IMR-90 (cell line): ENCODE measurements at regions not wholly inside any gene's neighbourhood (a gene's known extent, or its start where the extent isn't known, plus 50 kb on each side); places are given as distances from the start of the nearest gene placed in this dataset.

Source experiments
- ATAC-seq: fragments of 200-7000 bp; cut with Tn5 transposase; 2 replicates; pipeline ENCODE4 v1.9.1; 2020; ENCODE audit warnings: low read depth, mild to moderate bottlenecking, moderate library complexity
- BruUV-seq: library from RNA; stranded (reverse); fragments of 400-500 nt; replicated peaks from 2 replicates; lab custom pipeline; 2021; lab: Mats Ljungman, UMichigan
- CTCF ChIA-PET: fragments of 300-600 bp; formaldehyde crosslinking; extraction: SDS; loops from one replicate; lab custom pipeline; 2021; ENCODE audit warnings: antibody characterized with exemption; lab: Yijun Ruan, JAX
- POLR2A ChIA-PET: fragments of 300-600 bp; sonication (Branson Sonifier 250); formaldehyde crosslinking; loops from one replicate; lab custom pipeline; 2022; ENCODE audit warnings: antibody characterized with exemption; ENCODE audit not compliant: unreplicated experiment; lab: Charles Lee
- DNase-seq: peaks from one replicate; pipeline ENCODE4 v3.0.0; 2013
- H2AFZ ChIP-seq: replicated peaks from 2 replicates; pipeline ENCODE3; 2013; ENCODE audit warnings: low read length, mild to moderate bottlenecking; ENCODE audit not compliant: poor library complexity
- H2AK5ac ChIP-seq: 2 replicates; pipeline ENCODE4 v1.6.1; 2013; ENCODE audit warnings: low read depth, low read length, inconsistent platforms
- H2AK9ac ChIP-seq: replicated peaks from 2 replicates; pipeline ENCODE3; 2013; ENCODE audit warnings: mild to moderate bottlenecking, low read depth, low read length, moderate library complexity; ENCODE audit not compliant: poor library complexity
- H2BK120ac ChIP-seq: 2 replicates; pipeline ENCODE4 v1.6.1; 2013; ENCODE audit warnings: low read depth, low read length, inconsistent platforms
- H2BK15ac ChIP-seq: 3 replicates; pipeline ENCODE4 v1.6.1; 2013; ENCODE audit warnings: low read depth, low read length, inconsistent platforms
- H2BK20ac ChIP-seq: 2 replicates; pipeline ENCODE4 v1.6.1; 2013; ENCODE audit warnings: low read depth, mild to moderate bottlenecking, inconsistent platforms, low read length, moderate library complexity
- H2BK5ac ChIP-seq: 2 replicates; pipeline ENCODE4 v1.6.1; 2013; ENCODE audit warnings: mild to moderate bottlenecking, low read depth, low read length, inconsistent platforms; ENCODE audit not compliant: poor library complexity, severe bottlenecking
- H3K14ac ChIP-seq: replicated peaks from 2 replicates; pipeline ENCODE4 v1.6.1; 2013; ENCODE audit warnings: low read depth, low read length, inconsistent platforms
- H3K18ac ChIP-seq: 2 replicates; pipeline ENCODE4 v1.6.1; 2013; ENCODE audit warnings: low read depth, low read length, control low read depth
- H3K23ac ChIP-seq: 2 replicates; pipeline ENCODE4 v1.6.1; 2013; ENCODE audit warnings: low read depth, low read length, inconsistent platforms
- H3K27ac ChIP-seq: 2 replicates; pipeline ENCODE4 v1.5.1; 2013; ENCODE audit warnings: mild to moderate bottlenecking, control low read depth, low read length; ENCODE audit not compliant: insufficient read depth
- H3K27me3 ChIP-seq: 2 replicates; pipeline ENCODE4 v1.6.1; 2013; ENCODE audit warnings: low read length; ENCODE audit not compliant: control insufficient read depth, insufficient read depth
- H3K36me3 ChIP-seq: 2 replicates; pipeline ENCODE4 v1.6.1; 2013; ENCODE audit warnings: low read length, mixed read lengths; ENCODE audit not compliant: control insufficient read depth, insufficient read depth
- H3K4ac ChIP-seq: 2 replicates; pipeline ENCODE4 v1.6.1; 2013; ENCODE audit warnings: low read depth, low read length, inconsistent platforms
- H3K4me1 ChIP-seq: 2 replicates; pipeline ENCODE4 v1.6.1; 2013; ENCODE audit warnings: low read length, mixed read lengths; ENCODE audit not compliant: control insufficient read depth, insufficient read depth
- H3K4me2 ChIP-seq: 2 replicates; pipeline ENCODE4 v1.6.1; 2013; ENCODE audit warnings: low read depth, mild to moderate bottlenecking, control low read depth, low read length, moderate library complexity
- H3K4me3 ChIP-seq: 2 replicates; pipeline ENCODE4 v1.5.1; 2013; ENCODE audit warnings: low read depth, mild to moderate bottlenecking, control low read depth, low read length, moderate library complexity; ENCODE audit not compliant: insufficient read depth
- H3K56ac ChIP-seq: 2 replicates; pipeline ENCODE4 v1.6.1; 2013; ENCODE audit warnings: low read length, inconsistent platforms; ENCODE audit not compliant: insufficient read depth; ENCODE audit errors: extremely low read depth
- H3K79me1 ChIP-seq, 2 experiments: 2 replicates each; pipeline ENCODE4 v1.6.1; 2013; ENCODE audit warnings: low read length in 2 of 2, inconsistent platforms in 1 of 2, low read depth in 1 of 2
- H3K9ac ChIP-seq: 2 replicates; pipeline ENCODE4 v1.6.1; 2013; ENCODE audit warnings: low read depth, low read length, control low read depth
- H3K9me1 ChIP-seq: 2 replicates; pipeline ENCODE4 v1.6.1; 2013; ENCODE audit warnings: low read length, inconsistent platforms; ENCODE audit not compliant: insufficient read depth
- H3K9me3 ChIP-seq: 2 replicates; pipeline ENCODE4 v1.6.1; 2013; ENCODE audit warnings: low read length; ENCODE audit not compliant: control insufficient read depth, insufficient read depth
- H4K20me1 ChIP-seq: 2 replicates; pipeline ENCODE4 v1.6.1; 2013; ENCODE audit warnings: low read length, inconsistent platforms; ENCODE audit not compliant: insufficient read depth
- H4K5ac ChIP-seq: 2 replicates; pipeline ENCODE4 v1.6.1; 2013; ENCODE audit warnings: mild to moderate bottlenecking, low read depth, low read length, control low read depth
- H4K8ac ChIP-seq, 2 experiments: 2 replicates each; pipeline ENCODE4 v1.6.1; 2013; ENCODE audit warnings: low read depth in 2 of 2, low read length in 2 of 2, control low read depth in 1 of 2, inconsistent platforms in 1 of 2
- H4K91ac ChIP-seq: 2 replicates; pipeline ENCODE4 v1.6.1; 2013; ENCODE audit warnings: low read depth, low read length, inconsistent platforms; ENCODE audit not compliant: insufficient read depth
- BHLHE40 ChIP-seq: fragments of 150-350 bp; IDR thresholded peaks from 2 replicates; pipeline ENCODE4 v1.6.1; 2016; ENCODE audit warnings: mild to moderate bottlenecking, low read depth, low read length
- CEBPB ChIP-seq: IDR thresholded peaks from 2 replicates; pipeline ENCODE4 v1.6.1; 2012; ENCODE audit warnings: low read depth, low read length, improper control_type of control experiment
- CHD1 ChIP-seq: IDR thresholded peaks from 2 replicates; pipeline ENCODE4 v1.6.1; 2012; ENCODE audit warnings: low read depth, low read length, improper control_type of control experiment
- CTCF ChIP-seq: conservative IDR thresholded peaks from 2 replicates; pipeline ENCODE4 v1.5.1; 2012; ENCODE audit warnings: mild to moderate bottlenecking, low read depth, low read length, improper control_type of control experiment
- ELK1 ChIP-seq: fragments of 150-350 bp; IDR thresholded peaks from 2 replicates; pipeline ENCODE4 v1.6.1; 2016; ENCODE audit warnings: low read depth, mild to moderate bottlenecking, low read length, moderate library complexity, borderline replicate concordance
- FOS ChIP-seq: fragments of 150-350 bp; IDR thresholded peaks from 2 replicates; pipeline ENCODE4 v1.6.1; 2016; ENCODE audit warnings: low read depth, low read length
- MAFK ChIP-seq: IDR thresholded peaks from 2 replicates; pipeline ENCODE4 v1.6.1; 2012; ENCODE audit warnings: low read depth, low read length, improper control_type of control experiment
- MAZ ChIP-seq: IDR thresholded peaks from 2 replicates; pipeline ENCODE4 v1.6.1; 2012; ENCODE audit warnings: low read depth, mild to moderate bottlenecking, low read length, improper control_type of control experiment, moderate library complexity, borderline replicate concordance
- MXI1 ChIP-seq: IDR thresholded peaks from 2 replicates; pipeline ENCODE4 v1.6.1; 2012; ENCODE audit warnings: low read depth, mild to moderate bottlenecking, low read length, moderate library complexity, borderline replicate concordance
- NFE2L2 ChIP-seq: fragments of 150-350 bp; IDR thresholded peaks from 2 replicates; pipeline ENCODE4 v1.6.1; 2016; ENCODE audit warnings: low read depth, mild to moderate bottlenecking, low read length
- POLR2A ChIP-seq: IDR thresholded peaks from 2 replicates; pipeline ENCODE4 v1.6.1; 2012; ENCODE audit warnings: mild to moderate bottlenecking, low read depth, low read length
- RAD21 ChIP-seq: IDR thresholded peaks from 2 replicates; pipeline ENCODE4 v1.6.1; 2012; ENCODE audit warnings: low read length, improper control_type of control experiment
- RCOR1 ChIP-seq: IDR thresholded peaks from 2 replicates; pipeline ENCODE4 v1.6.1; 2012; ENCODE audit warnings: mild to moderate bottlenecking, low read length, improper control_type of control experiment; ENCODE audit not compliant: insufficient replicate concordance
- RFX5 ChIP-seq: IDR thresholded peaks from 2 replicates; pipeline ENCODE4 v1.8.0; 2012; ENCODE audit warnings: low read depth, mild to moderate bottlenecking, low read length, moderate library complexity
- SMC3 ChIP-seq: fragments of 150-350 bp; IDR thresholded peaks from 2 replicates; pipeline ENCODE4 v1.6.1; 2016; ENCODE audit warnings: low read depth, mild to moderate bottlenecking, antibody characterized with exemption, low read length, moderate library complexity
- USF2 ChIP-seq: fragments of 150-350 bp; IDR thresholded peaks from 2 replicates; pipeline ENCODE4 v1.6.1; 2017; ENCODE audit warnings: mild to moderate bottlenecking, antibody characterized with exemption, low read length, low read depth
- WGBS, 2 experiments: methylation state at CpG; one replicate each; pipeline versions ENCODE4 v1.1.5 to v1.1.7; 2013; ENCODE audit warnings: missing lambda C conversion rate in 2 of 2; ENCODE audit not compliant: insufficient read length in 1 of 2; ENCODE audit errors: extremely low coverage in 2 of 2; 5-methylcytosine and 5-hydroxymethylcytosine counted together
- dilution Hi-C: fragments of 300-500 bp; cut with HindIII; formaldehyde crosslinking; loops from one replicate; pipeline ENCODE4 v1.14.3; 2018; ENCODE audit warnings: low sequenced_read_pairs; ENCODE audit not compliant: unreplicated experiment
- in situ Hi-C: fragments of 300-500 bp; cut with MboI; formaldehyde crosslinking; loops from 3 replicates; pipeline ENCODE4 v1.14.3; 2019; ENCODE audit warnings: low sequenced_read_pairs, inconsistent platforms, mixed read lengths
- intact Hi-C: fragments of 100-400 bp; cut with micrococcal nuclease; formaldehyde crosslinking; loops from 2 replicates; pipeline ENCODE4 v1.10.0; 2022

- H4K91ac ChIP-seq = no peak overlapping the region
- BruUV-seq = no TSS peak
- no peak overlapping the region for H3K4ac ChIP-seq
- no peak overlapping the region for H2BK5ac ChIP-seq
- no peak overlapping the region for H4K5ac ChIP-seq
- no peak overlapping the region for H2BK120ac ChIP-seq
- no peaks in the 10 kb centered on the region for H3K9me3 ChIP-seq
- H2AFZ ChIP-seq = no peak overlapping the region
- H3K27me3 ChIP-seq = peaks cover 6% of the 10 kb centered on the region; the same call in 1 of the 2 replicates
- H3K14ac ChIP-seq = no peak overlapping the region
- ChIA-PET CTCF (no interaction called here), POLR2A (no interaction called here)
- no peak overlapping the region for H3K4me2 ChIP-seq
- H3K56ac ChIP-seq = no peak overlapping the region
- TF ChIP-seq USF2 (no peak), MAFK (no peak), MXI1 (no peak), NFE2L2 (no peak), RFX5 (no peak), SMC3 (no peak), CHD1 (no peak), BHLHE40 (no peak), RCOR1 (no peak), CTCF (no peak), ELK1 (no peak), POLR2A (no peak), RAD21 (no peak), CEBPB (no peak), FOS (no peak), MAZ (no peak)
- in situ Hi-C loops (loop anchor here (10.0 kb wide), 1 partner anchor 165 kb away; no protein-coding TSS in a partner anchor), intact Hi-C loops (no loop called here), dilution Hi-C loops (no loop called here)
- peaks cover 2% of the 10 kb centered on the region; the same call in 1 of the 2 replicates for H3K4me1 ChIP-seq
- H3K23ac ChIP-seq = no peak overlapping the region
- no peak overlapping the region for H2AK9ac ChIP-seq
- no peaks in the 10 kb centered on the region for H4K20me1 ChIP-seq
- H3K18ac ChIP-seq = no peak overlapping the region
- H3K36me3 ChIP-seq = no peaks in the 10 kb centered on the region
- DNase-seq = no peak
- no peak overlapping the region for H2BK20ac ChIP-seq
- 69% methylated on average over 2 of the region's 6 CpGs; no CpG with 5 or more reads in 1 of the 2 experiments for WGBS, 2 experiments
- H2BK15ac ChIP-seq = no peak overlapping the region
- no peak overlapping the region for H3K4me3 ChIP-seq
- H2AK5ac ChIP-seq = no peak overlapping the region
- no peak overlapping the region for H3K9ac ChIP-seq
- no peak overlapping the region for H3K27ac ChIP-seq
- no peak for ATAC-seq
- H4K8ac ChIP-seq = no peak overlapping the region
- no peaks in the 10 kb centered on the region for H3K79me1 ChIP-seq
- H3K9me1 ChIP-seq = no peaks in the 10 kb centered on the region
These were observed 212.1 kb downstream of the TTC32 start for GRCh38 chr2:19689646-19690168.
